ENCODE measurements at regions not wholly inside any gene's neighbourhood (a gene's known extent, or its start where the extent isn't known, plus 50 kb on each side); places are given as distances from the start of the nearest gene placed in this dataset.

DNA sequence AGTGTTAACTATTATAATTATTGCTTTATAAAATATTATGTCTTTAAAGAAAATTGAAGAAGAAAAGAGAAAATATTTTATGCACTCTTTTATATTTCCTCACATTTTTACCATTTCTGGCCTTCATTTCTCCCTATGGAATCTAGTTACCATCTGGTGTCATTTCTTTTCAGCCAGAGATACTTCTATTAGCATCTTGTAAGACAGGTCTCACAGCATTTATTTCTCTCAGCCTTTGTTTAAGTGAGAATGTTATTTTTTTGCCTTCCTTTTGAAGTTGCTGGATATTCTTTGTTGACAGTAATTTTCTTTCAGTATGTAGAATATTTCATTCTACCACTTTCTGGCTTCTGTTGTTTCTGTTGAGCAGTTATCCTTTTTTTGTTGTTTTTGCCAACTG is 652.1 kb upstream of the CITED2 start:
- DNase-seq (ENCODE audit: unreplicated experiment) = no peak
- ChIA-PET POLR2A (no interaction called here), CTCF (no interaction called here)
- no peak overlapping the region for H3K4me3 Mint-ChIP-seq (ENCODE audit: unreplicated experiment)
- H3K9me3 Mint-ChIP-seq (ENCODE audit: unreplicated experiment) = peaks cover 17% of the 10 kb centered on the region
- H3K27ac Mint-ChIP-seq (ENCODE audit: low read depth, unreplicated experiment) = no peak overlapping the region
- H3K4me1 Mint-ChIP-seq (ENCODE audit: insufficient read depth, unreplicated experiment) = no peaks in the 10 kb centered on the region
- no TSS peak for BruUV-seq (replicated peaks)
- TF ChIP-seq, protein P1, sequence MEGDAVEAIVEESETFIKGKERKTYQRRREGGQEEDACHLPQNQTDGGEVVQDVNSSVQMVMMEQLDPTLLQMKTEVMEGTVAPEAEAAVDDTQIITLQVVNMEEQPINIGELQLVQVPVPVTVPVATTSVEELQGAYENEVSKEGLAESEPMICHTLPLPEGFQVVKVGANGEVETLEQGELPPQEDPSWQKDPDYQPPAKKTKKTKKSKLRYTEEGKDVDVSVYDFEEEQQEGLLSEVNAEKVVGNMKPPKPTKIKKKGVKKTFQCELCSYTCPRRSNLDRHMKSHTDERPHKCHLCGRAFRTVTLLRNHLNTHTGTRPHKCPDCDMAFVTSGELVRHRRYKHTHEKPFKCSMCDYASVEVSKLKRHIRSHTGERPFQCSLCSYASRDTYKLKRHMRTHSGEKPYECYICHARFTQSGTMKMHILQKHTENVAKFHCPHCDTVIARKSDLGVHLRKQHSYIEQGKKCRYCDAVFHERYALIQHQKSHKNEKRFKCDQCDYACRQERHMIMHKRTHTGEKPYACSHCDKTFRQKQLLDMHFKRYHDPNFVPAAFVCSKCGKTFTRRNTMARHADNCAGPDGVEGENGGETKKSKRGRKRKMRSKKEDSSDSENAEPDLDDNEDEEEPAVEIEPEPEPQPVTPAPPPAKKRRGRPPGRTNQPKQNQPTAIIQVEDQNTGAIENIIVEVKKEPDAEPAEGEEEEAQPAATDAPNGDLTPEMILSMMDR (IDR thresholded peaks at IDR 0.05; ENCODE audit: unreplicated experiment) = no peak
- H3K27me3 Mint-ChIP-seq (ENCODE audit: insufficient read depth, unreplicated experiment) = no peaks in the 10 kb centered on the region
- H3K36me3 Mint-ChIP-seq (ENCODE audit: insufficient read depth, unreplicated experiment) = peaks cover 5% of the 10 kb centered on the region
- intact Hi-C loops (cut with micrococcal nuclease) = no loop called here

DNA sequence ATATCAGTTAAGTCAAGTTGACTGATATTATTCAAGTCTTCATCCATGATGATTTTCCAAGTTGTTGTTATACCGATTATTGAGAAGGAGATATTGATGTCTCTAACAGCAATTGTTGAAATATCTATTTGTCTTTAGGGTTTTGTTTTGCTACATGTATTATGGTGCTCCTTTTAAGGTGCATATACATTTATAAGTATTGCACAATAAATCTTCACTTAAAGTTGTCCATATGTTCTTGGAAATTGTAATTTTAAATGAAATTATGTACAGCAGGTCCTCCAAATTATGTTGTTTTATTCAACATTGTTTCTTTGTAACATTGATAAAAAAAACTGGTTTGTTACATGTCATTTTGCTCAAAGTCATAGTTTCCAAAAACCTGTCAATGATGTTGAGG is 650.7 kb upstream of the CITED2 start:
- ChIA-PET CTCF (interaction anchor here (0.6 kb wide), 1 partner anchor 36 kb away, joined by 3 read pairs; no protein-coding TSS in a partner anchor), POLR2A (interaction anchor here (0.7 kb wide), 1 partner anchor 8 kb away, joined by 4 read pairs; no protein-coding TSS in a partner anchor)
- DNase-seq (ENCODE audit: unreplicated experiment) = no peak
- no TSS peak for BruUV-seq (replicated peaks)
- intact Hi-C loops (cut with micrococcal nuclease) = no loop called here
- H3K27ac Mint-ChIP-seq (ENCODE audit: low read depth, unreplicated experiment) = no peak overlapping the region
- no peaks in the 10 kb centered on the region for H3K27me3 Mint-ChIP-seq (ENCODE audit: insufficient read depth, unreplicated experiment)
- H3K4me1 Mint-ChIP-seq (ENCODE audit: insufficient read depth, unreplicated experiment) = no peaks in the 10 kb centered on the region
- TF ChIP-seq, protein P1 (IDR thresholded peaks at IDR 0.05; ENCODE audit: unreplicated experiment) = no peak
- no peak overlapping the region for H3K4me3 Mint-ChIP-seq (ENCODE audit: unreplicated experiment)
- no peaks in the 10 kb centered on the region for H3K36me3 Mint-ChIP-seq (ENCODE audit: insufficient read depth, unreplicated experiment)
- peaks cover 26% of the 10 kb centered on the region for H3K9me3 Mint-ChIP-seq (ENCODE audit: unreplicated experiment)

- DNase-seq (ENCODE audit: unreplicated experiment) = no peak
- no peaks in the 10 kb centered on the region for H3K27me3 Mint-ChIP-seq (ENCODE audit: insufficient read depth, unreplicated experiment)
- H3K4me3 Mint-ChIP-seq (ENCODE audit: unreplicated experiment) = no peak overlapping the region
- H3K4me1 Mint-ChIP-seq (ENCODE audit: insufficient read depth, unreplicated experiment) = no peaks in the 10 kb centered on the region
- peaks cover 18% of the 10 kb centered on the region for H3K9me3 Mint-ChIP-seq (ENCODE audit: unreplicated experiment)
- TF ChIP-seq, protein P1 (IDR thresholded peaks at IDR 0.05; ENCODE audit: unreplicated experiment) = no peak
- ChIA-PET POLR2A (no interaction called here), CTCF (interaction anchor here (0.7 kb wide), 1 partner anchor 40 kb away, joined by 3 read pairs; no protein-coding TSS in a partner anchor)
- H3K27ac Mint-ChIP-seq (ENCODE audit: low read depth, unreplicated experiment) = no peak overlapping the region
- no peaks in the 10 kb centered on the region for H3K36me3 Mint-ChIP-seq (ENCODE audit: insufficient read depth, unreplicated experiment)
- intact Hi-C loops (cut with micrococcal nuclease) = no loop called here
- BruUV-seq (replicated peaks) = no TSS peak
Observed at GRCh38 chr6:140020207-140020791, 645.9 kb upstream of the CITED2 start.

- Mint-ChIP-seq H3K27me3 (ENCODE audit: insufficient read depth, unreplicated experiment) (no peaks in the 10 kb centered on the region), H3K4me3 (ENCODE audit: unreplicated experiment) (no peak overlapping the region), H3K4me1 (ENCODE audit: insufficient read depth, unreplicated experiment) (no peaks in the 10 kb centered on the region), H3K27ac (ENCODE audit: low read depth, unreplicated experiment) (no peak overlapping the region), H3K9me3 (ENCODE audit: unreplicated experiment) (peaks cover 26% of the 10 kb centered on the region), H3K36me3 (ENCODE audit: insufficient read depth, unreplicated experiment) (no peaks in the 10 kb centered on the region)
- no peak for DNase-seq (ENCODE audit: unreplicated experiment)
- no TSS peak for BruUV-seq (replicated peaks)
- intact Hi-C loops (cut with micrococcal nuclease) = no loop called here
- POLR2A ChIA-PET = interaction anchor here (1.0 kb wide), 1 partner anchor 41 kb away, joined by 3 read pairs; no protein-coding TSS in a partner anchor
- TF ChIP-seq, protein P1 (IDR thresholded peaks at IDR 0.05; ENCODE audit: unreplicated experiment) = no peak
- CTCF ChIA-PET = no interaction called here
Observed at GRCh38 chr6:140018588-140018987, 644.1 kb upstream of the CITED2 start.

Measured in MCF 10A (cell line).